Pancreas (tissue), 10 donors: ENCODE measurements at regions not wholly inside any gene's neighbourhood (a gene's known extent, or its start where the extent isn't known, plus 50 kb on each side); places are given as distances from the start of the nearest gene placed in this dataset.

Experiments used
- ATAC-seq, 4 donors: fragments of 200-7000 bp; cut with Tn5 transposase; one replicate each; pipeline versions ENCODE4 v1.8.0 to v1.9.1; 2020; ENCODE audit warnings: mild to moderate bottlenecking in 4 of 4, moderate library complexity in 4 of 4
- DNase-seq, 6 donors: peaks; one replicate each; pipeline ENCODE4 v3.0.0-alpha.2; 2020
- FAIRE-seq: peaks from 2 replicates; lab custom pipeline; 2012; peaks lifted over from hg19 to GRCh38; lab: Jason Lieb, UNC
- H3K27ac ChIP-seq, 4 donors: fragments of 200-600 bp; sonication (generic); 1 replicate in 3 of 4; 2 replicates in 1 of 4; pipeline versions ENCODE4 v1.5.0 to v1.8.0; 2020
- H3K27me3 ChIP-seq, 4 donors: fragments of 200-600 bp; one replicate each; pipeline ENCODE4 v1.8.0; 2021
- H3K36me3 ChIP-seq, 3 donors: fragments of 200-600 bp; sonication (generic) in 1 of 3; one replicate each; pipeline versions ENCODE4 v1.5.0 to v1.8.0; 2020 to 2021
- H3K4me1 ChIP-seq, 3 donors: fragments of 200-600 bp; one replicate each; pipeline ENCODE4 v1.8.0; 2021
- H3K4me3 ChIP-seq, 4 donors: fragments of 200-600 bp; sonication (generic) in 2 of 4; one replicate each; pipeline versions ENCODE4 v1.5.0 to v1.8.0; 2020 to 2021
- H3K9me3 ChIP-seq, 4 donors: fragments of 200-600 bp; one replicate each; pipeline ENCODE4 v1.8.0; 2021
- WGBS, 2 donors: extraction: QIAGEN DNeasy Blood & Tissue Kit; methylation state at CpG; one replicate each; pipeline ENCODE4 v1.1.7; 2013; 5-methylcytosine and 5-hydroxymethylcytosine counted together
- intact Hi-C, 3 donors: fragments of 100-400 bp; cut with DNase I; formaldehyde crosslinking; loops; one replicate each; pipeline versions ENCODE4 v1.11.1 to v1.14.2; 2022
- TF ChIP-seq, protein P1 (sequence below), 4 donors: fragments of 200-600 bp; sonication (generic) in 3 of 4; IDR thresholded peaks; one replicate each; pipeline versions ENCODE4 v1.5.0 to v1.8.0; 2021; ENCODE audit warnings: antibody characterized with exemption in 4 of 4
- donor health status: healthy with polysubstance abuse.
- donor health status: DM: no; HTN: no; CAD: no; lungs with moderate emphysema.
- donor health status: DM: no; HTN: no; CAD: no.
- donor health status: control.
- donor health status: control.
- donor health status: Bipolar disorder and iron deficiency.
- donor health status: DM: yes; HTN: yes; CAD: no.
- donor health status: DM: no; HTN: no; CAD: no.
- donor health status: DM: no; HTN: no; CAD: no.
- donor health status: DM: yes; HTN: yes; CAD: no.

DNA sequence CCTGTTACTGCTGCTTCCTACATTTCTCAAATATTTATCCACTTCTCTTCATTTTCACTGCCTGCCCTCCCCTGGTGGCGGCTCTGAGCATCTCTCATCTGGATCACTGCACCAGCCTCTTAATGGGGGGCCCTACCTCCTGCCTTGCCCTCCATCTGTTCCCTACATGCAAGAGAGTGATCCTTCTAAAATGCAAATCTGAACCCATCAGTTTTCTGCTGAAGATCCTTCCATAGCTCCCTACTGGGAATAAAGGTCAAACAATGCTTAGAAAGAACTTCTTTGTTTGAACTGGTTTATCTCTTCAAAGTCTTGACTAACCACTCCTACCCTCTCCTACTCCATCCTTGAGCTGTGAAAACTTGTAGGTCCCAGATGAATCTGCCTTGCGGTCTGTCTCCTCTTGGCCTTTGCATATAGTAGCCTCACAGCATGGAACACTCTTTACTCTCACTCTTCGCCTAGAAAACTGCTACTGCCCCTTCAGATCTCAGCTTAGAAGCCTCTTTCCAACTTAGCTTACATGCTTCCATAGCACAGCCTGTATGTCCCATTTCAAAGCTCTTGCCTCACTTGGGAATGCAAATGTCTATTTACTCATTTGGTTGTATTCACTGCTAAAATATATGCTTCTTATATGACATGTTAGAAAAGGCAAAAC is 119.3 kb downstream of the QRSL1 start:
- no peaks in the 10 kb centered on the region for H3K9me3 ChIP-seq
- H3K27ac ChIP-seq: peak overlapping the region in 1 of 4 donors; percentile 9
- 93 to 94% methylated on average over 3 of the region's 3 CpGs for WGBS, 2 donors
- ATAC-seq (no peak), DNase-seq (no peak), FAIRE-seq (no peak)
- no peak overlapping the region for H3K4me3 ChIP-seq
- intact Hi-C loops: no loop called here
- TF ChIP-seq, protein P1, sequence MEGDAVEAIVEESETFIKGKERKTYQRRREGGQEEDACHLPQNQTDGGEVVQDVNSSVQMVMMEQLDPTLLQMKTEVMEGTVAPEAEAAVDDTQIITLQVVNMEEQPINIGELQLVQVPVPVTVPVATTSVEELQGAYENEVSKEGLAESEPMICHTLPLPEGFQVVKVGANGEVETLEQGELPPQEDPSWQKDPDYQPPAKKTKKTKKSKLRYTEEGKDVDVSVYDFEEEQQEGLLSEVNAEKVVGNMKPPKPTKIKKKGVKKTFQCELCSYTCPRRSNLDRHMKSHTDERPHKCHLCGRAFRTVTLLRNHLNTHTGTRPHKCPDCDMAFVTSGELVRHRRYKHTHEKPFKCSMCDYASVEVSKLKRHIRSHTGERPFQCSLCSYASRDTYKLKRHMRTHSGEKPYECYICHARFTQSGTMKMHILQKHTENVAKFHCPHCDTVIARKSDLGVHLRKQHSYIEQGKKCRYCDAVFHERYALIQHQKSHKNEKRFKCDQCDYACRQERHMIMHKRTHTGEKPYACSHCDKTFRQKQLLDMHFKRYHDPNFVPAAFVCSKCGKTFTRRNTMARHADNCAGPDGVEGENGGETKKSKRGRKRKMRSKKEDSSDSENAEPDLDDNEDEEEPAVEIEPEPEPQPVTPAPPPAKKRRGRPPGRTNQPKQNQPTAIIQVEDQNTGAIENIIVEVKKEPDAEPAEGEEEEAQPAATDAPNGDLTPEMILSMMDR (IDR thresholded peaks at IDR 0.05): no peak
- no peaks in the 10 kb centered on the region for H3K27me3 ChIP-seq
- H3K36me3 ChIP-seq: no peaks in the 10 kb centered on the region
- H3K4me1 ChIP-seq: peaks cover 26 to 54% (median 41%) of the 10 kb centered on the region in 3 donors

GRCh38 chr6:106747139-106747538 is 117.8 kb downstream of the QRSL1 start:
- Histone ChIP-seq H3K9me3 (no peaks in the 10 kb centered on the region), H3K36me3 (no peaks in the 10 kb centered on the region), H3K4me1 (peaks cover 26 to 49% (median 36%) of the 10 kb centered on the region in 3 donors), H3K27me3 (no peaks in the 10 kb centered on the region), H3K4me3 (no peak overlapping the region), H3K27ac (peak overlapping the region in 2 of 4 donors; percentile 45 to 54)
- FAIRE-seq: no peak
- intact Hi-C loops: no loop called here
- TF ChIP-seq, protein P1 (IDR thresholded peaks at IDR 0.05): no peak
- ATAC-seq: no peak
- no peak for DNase-seq
- whole genome bisulfite sequencing, 2 donors: 88 to 89% methylated on average over 1 of the region's 1 CpG

- H3K27me3 ChIP-seq: no peaks in the 10 kb centered on the region
- DNase-seq (no peak), ATAC-seq (peak in 1 of 4 donors; percentile 2), FAIRE-seq (no peak)
- H3K4me1 ChIP-seq: peaks cover 23 to 51% (median 36%) of the 10 kb centered on the region in 3 donors
- H3K9me3 ChIP-seq: no peaks in the 10 kb centered on the region
- no peaks in the 10 kb centered on the region for H3K36me3 ChIP-seq
- TF ChIP-seq, protein P1 (IDR thresholded peaks at IDR 0.05): no peak
- 71 to 78% methylated on average over 3 of the region's 3 CpGs for WGBS, 2 donors
- peak overlapping the region in 2 of 4 donors; percentile 45 to 54 for H3K27ac ChIP-seq
- no peak overlapping the region for H3K4me3 ChIP-seq
- intact Hi-C loops: no loop called here
Measured at GRCh38 chr6:106746652-106747051, 117.3 kb downstream of the QRSL1 start.

DNA sequence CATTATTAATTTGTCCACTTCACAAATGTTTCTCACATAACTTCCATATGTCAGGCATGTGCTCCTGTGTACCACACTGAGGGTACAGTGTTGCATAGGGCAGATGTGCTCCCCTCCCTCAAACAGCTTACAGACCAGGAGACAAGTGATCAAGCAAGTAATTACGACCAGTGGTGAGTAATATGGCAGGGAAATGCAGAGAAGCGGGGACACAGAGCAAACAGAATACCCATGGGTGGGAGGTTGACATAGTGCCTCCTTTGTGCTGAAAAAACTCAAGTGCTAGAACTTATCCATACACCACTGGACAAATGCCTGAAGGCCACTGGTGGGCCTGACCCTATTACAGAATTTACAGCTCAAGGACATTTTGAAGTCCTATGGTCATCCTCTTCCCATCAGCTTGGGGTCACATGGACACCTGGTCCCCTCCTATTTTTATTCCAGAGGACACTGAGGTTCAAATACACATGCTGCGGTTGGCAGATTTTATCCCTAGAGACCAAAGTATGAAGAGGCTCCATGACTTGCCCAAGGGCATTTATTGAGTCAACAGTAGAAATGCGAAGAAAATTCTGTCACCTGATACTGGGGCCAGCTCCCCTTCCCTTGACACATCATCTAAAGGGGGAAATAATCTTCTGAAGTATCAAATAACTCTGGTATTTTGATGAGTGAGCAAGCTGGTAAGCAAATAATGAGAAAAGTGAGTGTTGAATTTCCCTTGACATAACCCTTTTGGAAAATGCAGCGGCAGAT is 116.6 kb downstream of the QRSL1 start:
- Histone ChIP-seq H3K36me3 (no peaks in the 10 kb centered on the region), H3K9me3 (no peaks in the 10 kb centered on the region), H3K4me3 (no peak overlapping the region), H3K4me1 (peaks cover 25 to 52% (median 40%) of the 10 kb centered on the region in 3 donors), H3K27ac (peak overlapping the region in 2 of 4 donors; percentile 45 to 54), H3K27me3 (no peaks in the 10 kb centered on the region)
- no peak for DNase-seq
- 70 to 75% methylated on average over 5 of the region's 5 CpGs for WGBS, 2 donors
- intact Hi-C loops: no loop called here
- ATAC-seq: peak in 1 of 4 donors; percentile 8
- TF ChIP-seq, protein P1 (IDR thresholded peaks at IDR 0.05): no peak
- FAIRE-seq: no peak
